ENCODE measurements at regions not wholly inside any gene's neighbourhood (a gene's known extent, or its start where the extent isn't known, plus 50 kb on each side); places are given as distances from the start of the nearest gene placed in this dataset.

DNA sequence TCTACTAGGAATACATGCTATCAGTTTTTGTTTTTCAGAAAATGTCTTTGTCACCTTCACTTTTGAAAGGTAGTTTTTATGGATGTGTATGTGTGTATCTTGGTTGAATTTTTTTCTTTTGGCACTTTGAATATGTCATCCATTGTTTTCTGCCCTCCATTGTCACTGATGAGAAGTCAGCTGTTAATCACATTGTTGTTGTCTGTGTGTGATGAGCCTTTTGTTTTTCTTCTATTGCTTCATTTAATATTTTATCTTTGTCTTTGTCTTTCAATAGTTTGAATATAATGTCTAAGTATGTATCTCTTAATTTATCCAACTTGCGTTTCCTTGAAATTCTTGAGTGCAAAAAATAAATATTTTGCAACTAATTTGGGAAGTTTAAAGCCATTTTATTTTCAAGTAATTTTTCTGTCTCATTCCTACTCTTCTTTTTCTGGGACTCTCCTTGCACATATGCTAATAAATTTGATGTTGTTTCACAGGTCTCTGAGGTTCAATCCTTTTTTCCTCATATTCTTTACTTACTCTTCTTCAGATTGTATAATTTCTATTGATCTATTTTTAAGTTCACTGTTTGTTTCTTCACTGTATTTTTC is 546.9 kb upstream of the GHITM start:
- DNase-seq, result no peak

DNA sequence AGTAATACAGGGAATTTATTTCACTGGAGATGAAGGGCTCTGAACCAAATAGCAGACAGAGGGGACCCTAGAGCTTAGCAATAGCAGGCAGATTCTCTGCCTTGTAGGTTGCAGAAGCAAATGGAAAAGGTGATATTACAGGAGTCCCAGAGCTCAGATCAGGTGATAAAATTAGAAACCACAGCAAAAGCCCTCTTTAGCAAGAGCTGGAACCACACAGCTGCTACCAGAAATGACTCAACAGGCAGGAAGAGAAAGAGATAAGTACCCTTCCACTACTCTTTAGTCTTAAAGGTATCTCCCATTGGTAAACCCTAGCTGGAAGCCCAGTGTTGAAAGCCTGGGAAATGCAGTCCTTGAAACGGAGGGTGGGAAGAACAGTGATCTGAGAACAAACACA is 535.6 kb upstream of the GHITM start:
- DNase-seq, result peak; percentile 73

DNA sequence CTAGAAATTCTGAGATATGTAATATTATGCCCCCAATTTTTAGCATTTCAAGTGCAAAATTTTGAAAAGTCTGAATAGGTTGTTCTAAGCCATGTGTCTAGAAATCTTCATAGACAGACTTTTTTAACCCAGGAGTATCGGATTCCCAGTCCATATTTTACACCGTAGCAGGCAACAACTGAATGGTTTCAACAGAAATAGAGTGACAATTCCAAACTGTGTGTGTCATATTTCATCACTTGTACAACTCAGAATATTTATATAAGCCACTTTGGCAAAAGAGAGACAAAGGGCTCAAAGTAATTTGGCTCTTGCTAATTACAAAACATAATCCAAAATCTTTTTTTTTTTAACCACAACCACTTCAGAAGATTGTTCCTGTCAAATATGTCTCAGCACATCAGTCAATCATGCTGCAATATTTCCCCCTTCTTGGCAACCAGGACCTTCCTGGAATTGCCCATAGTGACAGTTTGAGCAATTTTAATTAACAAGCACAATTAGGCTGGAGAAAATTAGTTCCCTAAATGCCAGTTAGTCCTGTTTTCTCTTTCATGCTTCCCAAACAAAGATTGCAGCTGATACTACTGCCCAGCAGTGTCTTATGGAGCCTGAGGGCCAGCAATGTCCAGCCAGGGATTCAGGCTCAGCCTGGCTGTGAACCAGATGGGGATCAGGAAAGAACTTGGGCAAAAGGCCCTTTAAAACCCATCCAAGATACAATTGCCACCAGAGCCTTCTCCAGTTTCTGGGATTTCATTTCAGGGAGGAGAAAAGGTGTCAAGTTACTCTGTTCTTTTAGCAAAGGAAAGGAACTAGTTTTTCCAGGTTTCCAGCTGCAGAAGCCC is 533.3 kb upstream of the GHITM start:
- peak; percentile 82 for DNase-seq

DNA sequence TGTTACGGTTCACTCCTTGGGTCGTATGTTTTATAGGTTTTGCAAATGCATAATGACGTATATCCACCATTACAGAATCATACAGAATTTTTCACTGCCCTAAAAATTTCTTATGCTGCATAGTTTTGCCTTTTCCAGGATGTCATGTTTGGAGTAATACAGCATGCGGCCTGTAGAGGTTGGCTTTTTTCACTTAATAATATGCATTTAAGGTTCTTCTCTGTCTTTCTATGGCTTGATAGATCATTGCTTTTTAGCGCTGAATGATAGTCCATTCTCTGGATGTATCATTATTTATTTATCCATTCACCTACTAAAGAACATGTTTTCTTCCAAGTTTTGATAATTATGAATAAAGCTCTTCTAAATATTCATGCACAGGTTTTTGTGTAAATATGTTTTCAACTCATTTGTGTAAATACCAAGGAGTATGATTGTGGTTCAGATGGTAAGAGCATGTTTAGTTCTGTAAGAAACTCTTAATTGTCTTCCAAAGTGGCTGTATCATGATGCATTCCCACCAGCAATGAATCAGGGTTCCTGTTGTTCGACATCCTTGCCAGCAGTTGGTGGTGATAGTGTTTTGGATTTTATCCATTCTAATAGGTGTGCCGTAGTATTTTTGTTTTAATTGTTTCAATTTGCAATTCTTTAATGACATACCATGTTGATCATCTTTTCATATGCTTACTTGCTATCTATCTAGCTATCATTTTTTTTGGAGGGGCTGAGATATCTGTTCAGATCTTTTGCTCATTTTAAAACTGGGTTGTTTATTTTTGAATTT is 531.2 kb upstream of the GHITM start:
- no peak for DNase-seq

DNA sequence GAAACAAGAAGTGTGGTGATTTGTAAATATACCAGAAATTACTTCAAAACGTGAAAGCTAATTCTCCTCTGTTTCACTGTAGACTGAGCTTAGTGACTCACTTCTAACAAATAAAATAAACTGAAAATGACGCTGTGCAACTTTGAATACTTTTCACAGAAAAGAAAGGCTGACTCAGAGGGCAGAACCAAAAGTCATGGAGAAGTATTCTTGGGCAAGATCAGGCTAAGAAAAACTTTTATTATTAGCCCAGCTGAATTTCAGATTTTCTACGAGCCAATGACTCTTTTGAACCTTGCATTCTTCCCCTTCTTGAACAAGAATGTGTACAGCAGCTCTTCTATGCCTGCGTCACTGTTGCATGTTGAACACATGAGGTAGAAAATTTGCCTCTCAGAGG is 527.3 kb upstream of the GHITM start:
- DNase-seq, result no peak

DNA sequence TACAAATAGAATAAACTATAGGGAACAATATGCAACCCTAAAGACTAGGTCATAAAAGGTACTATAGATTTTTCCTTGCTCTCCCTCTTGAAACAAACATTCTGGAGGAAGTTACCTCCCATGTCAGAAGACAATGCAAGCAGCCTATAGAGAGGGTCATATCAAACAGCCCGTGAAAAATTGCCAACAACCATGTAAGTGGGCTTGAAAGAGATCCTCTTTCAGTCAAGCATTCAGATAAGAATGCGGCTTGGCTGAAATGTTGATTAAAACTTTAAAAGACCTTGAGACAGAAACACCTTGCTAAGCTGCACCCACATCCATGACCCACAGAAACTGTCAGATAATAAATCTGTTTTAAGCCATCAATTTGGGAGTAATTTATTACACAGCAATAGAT is 526.6 kb upstream of the GHITM start:
- no peak for DNase-seq

DNA sequence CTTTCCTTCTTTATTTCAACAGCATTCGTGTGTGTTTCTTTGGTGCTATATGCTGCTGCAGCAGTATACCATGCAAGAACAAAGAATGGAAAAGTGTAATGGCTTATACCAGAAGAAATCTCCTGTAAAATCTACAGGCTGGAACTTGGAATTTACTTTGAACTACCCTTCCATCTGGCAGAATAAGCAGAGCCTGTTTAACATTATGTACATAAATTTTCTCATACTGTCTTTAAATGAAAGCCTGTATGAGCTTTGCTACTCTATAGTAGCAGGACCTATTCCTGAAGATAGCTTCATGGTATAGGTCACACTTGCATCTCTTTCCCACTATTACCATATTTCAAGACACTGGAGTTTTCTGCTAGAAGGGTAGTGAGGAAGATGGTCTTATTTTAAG is 522.1 kb upstream of the GHITM start:
- DNase-seq, result no peak

DNA sequence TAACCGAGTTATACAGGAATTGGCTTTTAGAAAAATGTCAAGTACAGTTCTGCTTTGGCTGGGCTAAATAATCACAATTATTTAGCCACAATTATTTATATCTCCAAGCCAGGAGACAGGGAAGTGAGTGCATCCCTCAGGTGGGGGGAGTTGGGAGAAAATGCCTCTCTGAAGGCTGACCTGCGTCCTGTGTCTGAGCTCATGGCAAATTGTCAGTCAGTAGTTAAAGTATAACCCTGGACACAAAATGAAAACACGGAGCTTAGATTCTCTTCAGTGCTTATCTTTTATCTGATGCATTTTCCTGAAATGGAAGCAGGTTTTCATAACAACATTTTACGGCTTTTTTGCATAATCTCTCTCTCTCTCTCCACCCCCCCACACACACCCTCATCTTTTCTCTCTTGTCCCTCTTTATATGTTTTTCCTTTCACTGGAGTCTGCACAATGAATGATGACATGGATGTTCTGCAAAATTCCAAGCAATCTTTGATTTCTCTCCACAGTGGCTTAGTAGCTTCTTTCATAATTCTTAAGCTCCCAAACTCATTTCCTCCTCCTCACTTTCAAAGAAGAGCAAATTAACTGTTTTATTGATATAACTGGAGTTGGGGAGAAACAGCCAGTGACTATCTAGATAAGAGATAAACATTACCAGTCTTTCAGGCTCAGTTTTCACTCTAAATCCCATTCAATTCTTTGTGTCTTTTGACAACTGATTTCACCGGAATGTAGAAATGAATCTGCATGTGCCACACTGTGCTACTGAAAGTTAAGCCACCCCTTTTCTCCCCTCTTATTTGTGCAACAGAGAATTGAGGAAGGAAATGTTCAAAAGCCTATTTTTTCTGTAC is 521.4 kb upstream of the GHITM start:
- DNase-seq, result no peak

DNA sequence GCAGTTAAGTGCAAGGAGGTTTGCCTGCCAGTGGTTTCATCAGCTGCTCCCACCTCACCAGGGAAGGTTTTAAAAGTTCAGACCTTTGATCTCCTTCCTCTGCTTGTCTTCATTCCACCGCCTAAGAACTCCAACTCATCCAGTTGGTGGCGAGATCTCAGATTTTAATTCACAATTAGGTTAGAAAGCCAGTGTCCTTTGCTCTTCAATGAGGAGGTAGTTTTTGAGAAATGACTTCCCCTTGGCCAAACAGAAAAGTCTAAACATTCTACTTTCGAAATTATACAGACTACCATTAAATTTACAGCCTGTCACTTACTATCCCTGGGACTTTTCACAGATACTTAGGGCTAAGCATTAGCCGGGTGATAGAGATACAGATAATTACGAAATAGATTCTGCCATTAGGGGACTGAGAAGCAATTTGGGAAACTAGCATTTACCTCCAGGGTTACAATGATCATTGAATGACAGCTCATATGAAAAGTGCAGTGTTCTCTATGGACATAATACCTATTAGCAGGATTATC is 513.4 kb upstream of the GHITM start:
- peak; percentile 59 for DNase-seq

DNA sequence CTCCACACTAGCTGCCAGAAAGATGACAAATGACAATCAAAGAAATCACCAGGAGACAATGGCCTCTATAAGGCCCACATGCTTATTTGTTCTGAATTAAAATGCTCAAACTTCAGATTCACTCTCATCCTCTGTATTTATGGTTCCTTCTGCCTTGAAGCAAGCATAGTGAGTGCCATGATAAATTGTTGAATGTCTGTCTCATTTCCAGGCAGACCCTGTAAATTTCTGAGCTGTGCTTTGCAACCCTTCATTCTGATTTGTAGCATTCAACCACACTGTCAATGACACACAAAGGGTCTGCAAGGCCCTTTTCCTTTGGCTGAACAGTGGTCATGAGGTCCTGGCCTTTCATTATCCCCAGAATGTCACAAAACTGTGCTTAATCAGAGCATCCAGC is 506.6 kb upstream of the GHITM start:
- no peak for DNase-seq

DNA sequence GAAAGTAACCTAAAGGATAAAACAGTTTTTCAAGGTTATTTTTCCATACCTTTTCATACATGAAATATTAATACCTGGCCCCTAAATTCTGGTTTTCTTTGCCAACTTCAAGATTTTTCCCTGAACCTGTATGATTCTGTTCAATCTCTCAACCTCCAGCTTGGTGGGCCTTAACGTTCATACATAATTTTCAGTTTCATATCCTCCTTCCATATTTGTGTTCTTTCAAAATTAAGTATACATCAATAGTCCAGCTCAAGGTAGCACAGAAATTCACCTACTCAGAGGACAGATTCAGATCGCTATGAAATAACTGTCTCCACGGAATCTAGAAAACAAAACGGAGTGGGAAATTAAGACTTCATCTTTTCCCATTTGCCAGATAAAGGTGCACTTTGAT is 505.8 kb upstream of the GHITM start:
- no peak for DNase-seq

DNA sequence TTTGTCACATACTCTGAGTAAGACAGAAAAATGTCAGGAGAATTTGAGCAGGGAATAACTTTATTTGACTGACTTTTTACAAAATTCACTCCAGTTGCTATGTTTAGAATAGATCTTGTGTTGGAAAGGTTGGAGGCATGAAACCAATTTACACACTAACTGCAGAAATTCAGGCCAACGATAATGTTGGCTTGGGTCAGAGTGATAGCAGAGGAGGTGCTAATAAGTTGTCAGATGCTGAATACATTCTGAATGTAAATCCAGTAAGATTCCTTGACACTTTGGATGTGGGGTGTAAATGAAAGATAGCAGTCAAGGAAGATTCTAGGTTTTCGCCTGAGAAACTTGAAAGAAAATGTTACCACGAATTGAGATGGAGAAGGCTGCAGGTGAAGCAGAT is 502.5 kb upstream of the GHITM start:
- no peak for DNase-seq

DNA sequence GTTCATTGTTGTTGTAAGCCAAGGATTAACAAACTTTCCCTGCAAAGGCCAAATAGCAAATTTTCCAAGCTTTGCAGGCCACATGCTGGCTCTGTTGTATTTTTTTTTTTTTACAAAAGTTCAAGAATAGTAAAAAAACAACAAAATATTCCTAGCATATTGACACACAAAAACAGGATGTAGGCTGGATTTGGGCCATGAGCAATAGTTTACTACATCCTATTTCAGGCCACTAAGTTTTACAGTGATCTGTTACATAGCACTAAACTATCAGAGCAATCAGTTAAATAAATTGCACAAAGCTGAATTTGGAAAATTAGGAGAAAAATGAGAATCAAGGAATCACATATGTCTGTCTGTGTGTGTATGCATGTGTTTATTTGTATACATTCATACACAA is 491.8 kb upstream of the GHITM start:
- no peak for DNase-seq

DNA sequence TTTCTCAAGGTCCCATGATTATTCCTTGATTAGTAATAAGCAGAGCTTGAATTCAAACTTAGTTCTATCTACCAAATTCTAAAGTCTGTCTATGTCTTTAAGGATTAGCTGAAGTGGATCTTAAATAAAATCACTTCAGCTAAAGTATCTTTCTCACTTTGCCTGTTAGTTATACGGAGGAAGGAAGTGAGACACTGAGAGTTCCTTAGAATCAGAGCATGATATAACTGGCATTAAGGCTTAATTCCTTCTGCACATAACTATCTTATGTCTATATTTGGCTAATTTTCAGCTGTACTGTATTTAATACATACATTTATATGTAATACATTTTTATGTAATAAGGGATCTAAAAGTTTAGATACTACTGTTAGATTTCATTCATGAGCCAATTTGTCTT is 491.1 kb upstream of the GHITM start:
- DNase-seq, result no peak

DNA sequence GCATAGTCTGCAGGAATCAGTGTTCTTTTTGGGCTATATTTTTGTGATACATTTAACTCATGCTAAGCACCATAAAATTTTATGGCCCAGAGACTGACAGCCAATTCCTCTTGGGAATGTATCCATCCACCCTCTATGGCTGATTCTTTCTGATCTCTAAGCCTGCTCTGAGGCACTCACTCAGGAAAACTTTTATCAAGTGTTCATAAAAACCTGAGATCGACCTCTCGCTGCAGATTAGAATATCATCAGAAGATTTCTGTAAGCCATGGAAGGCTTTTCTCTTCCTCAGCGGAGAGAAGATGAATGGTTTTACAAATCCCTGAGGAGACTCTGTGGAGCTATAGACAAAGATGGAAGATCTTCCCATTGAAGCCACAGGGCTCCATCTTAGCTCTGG is 489.8 kb upstream of the GHITM start:
- DNase-seq, result no peak

DNA sequence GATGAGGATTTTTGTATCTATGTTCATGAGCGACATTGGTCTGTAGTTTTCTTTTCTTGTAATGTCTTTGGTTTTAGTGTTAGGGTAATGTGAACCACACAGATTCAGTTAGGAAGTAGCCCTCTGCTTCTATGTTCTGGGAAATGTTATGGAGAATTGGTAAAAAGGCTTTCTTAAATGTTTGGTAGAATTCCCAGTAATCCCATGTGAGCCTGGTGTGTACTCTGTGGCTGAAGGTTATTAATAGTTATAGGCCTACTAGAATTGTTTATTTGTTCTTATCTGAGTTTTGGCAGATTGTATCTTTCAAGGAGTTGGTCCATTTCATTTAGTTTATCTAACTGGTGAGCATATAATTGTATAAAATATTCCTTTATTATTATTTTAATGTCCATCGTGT is 484.6 kb upstream of the GHITM start:
- DNase-seq, result no peak

DNA sequence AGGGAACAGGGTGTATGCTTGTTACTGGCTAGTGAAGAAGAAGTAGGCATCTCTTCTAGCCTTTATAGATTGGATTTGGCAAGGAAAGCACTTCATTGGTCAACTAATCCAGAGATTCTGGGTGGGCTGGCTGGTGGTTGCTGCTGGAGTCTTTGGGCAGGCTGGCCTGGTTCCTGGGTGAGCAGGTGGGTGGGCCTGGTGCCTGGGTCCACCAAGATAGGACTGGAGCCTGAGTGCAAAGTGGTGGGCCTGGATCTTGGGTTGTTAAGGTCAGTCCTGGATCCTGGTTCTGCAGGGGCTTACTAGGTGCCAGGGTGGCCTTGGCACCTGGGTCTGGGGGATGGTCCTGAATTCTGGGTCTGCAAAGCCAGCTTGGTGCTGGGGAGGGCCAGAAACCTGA is 482.4 kb upstream of the GHITM start:
- DNase-seq, result no peak

DNA sequence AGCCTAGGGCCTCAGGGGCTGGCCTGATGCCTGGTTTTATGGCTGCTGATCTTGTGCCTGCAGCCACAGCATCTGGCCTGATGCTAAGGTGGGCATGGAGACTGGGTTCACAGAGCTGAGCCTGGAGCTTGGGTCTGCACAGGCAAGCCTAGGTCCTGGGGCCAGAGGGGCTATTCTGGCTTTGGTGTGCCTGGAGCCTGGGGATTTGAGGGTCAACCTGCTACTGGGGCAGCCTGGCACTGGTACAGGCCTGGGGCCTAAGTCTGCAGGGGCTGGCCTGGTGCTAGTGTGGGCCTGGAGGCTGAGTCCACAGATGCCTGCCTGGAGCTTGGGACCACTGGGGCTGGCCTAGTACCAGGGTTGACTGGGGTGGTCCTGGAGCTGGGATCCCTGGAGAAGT is 481.8 kb upstream of the GHITM start:
- no peak for DNase-seq

DNA sequence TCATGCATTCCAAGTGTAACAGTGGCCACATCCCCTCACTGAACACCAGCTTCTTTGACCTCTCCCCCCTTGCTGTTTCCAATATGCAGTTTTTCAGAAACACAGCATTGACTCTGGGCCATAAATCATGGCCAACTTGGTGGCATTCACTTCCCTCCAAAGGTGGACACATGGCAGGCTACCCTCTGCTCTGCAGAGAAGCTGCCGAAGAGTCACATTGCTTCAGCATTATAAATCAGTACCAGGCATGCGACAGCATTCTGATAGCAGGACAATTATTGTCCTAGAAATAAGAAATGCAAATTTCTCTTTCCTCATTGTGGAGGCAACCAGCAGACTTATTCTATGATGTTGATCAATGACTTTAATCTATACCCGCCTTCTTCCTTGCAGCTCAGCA is 475.4 kb upstream of the GHITM start:
- no peak for DNase-seq

DNA sequence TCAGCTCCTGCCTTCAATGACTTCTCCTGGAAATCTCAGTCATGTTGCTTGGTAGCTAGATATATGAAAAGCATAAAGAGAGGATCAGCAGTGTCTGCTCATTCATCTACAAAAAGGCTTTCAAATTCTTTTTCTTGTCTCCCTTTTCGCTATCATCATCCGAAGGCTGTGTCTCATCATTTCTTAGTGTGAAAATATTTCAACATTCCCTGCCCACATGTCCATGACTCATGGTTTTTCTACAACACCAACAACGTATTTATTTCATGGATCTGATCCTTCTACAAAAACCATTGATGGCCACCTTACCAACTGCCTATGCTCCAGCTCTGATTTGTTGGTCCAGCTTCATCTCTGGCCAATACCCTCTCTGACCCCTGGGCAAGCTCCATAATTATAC is 472.5 kb upstream of the GHITM start:
- no peak for DNase-seq

DNA sequence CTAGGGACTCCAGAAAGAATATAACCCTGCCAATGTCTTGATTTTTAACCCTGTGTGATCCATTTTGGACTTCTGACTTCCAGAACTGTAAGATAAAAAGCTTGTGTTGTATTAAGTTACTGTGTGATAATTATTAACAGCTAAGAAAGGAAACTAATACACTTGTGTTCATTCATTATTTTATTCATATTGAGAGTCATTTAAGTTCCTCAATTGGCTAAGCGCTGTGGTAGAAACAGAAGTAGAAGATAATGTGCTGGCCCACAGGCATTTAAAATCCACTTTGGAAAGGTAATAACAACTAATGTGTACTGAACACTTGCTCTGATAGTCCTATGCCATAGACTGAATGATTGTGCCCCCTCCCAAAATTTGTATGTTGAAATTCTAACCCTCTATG is 471.7 kb upstream of the GHITM start:
- no peak for DNase-seq

DNA sequence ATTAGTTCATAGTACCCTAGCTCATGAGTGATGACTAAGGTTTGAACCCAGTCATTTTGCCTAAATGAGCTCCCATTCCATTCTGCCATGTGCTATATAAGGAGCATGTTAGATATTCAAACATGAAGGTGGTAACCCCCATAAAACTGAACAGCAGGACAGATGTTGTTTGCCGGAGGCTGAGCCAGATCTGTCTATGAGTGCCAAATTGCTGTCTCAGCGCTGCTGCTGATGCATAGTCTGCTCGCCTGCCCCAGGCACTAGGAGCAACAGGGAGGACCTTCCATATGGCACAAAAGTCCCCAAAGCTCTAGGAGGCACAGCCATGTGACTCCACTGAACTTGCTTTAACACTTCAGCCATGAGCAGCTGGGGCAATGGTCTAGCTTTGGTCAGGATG is 466.0 kb upstream of the GHITM start:
- no peak for DNase-seq

DNA sequence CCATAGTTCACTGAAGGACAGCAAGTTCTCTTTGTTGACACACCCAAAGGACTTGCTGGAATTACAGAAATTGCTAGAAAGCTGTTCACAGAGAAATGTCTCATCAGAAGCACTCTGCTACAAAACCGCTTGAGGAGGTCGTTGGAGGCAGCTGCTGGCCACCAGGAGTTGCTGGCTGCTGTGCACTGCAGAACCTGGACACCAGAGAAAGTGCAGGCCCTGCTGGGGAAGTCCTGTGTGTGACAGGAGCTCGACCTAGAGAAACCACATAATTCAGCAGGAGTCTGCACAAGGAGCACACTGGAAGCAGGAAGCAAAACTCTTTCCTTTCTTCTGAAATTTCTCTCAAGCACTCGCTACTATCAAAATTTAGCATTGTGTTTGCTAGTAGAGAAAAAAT is 461.5 kb upstream of the GHITM start:
- peak; percentile 83 for DNase-seq

All from islet precursor cell (in vitro differentiated cells).